ENCODE measurements at regions not wholly inside any gene's neighbourhood (a gene's known extent, or its start where the extent isn't known, plus 50 kb on each side); places are given as distances from the start of the nearest gene placed in this dataset.

DNA sequence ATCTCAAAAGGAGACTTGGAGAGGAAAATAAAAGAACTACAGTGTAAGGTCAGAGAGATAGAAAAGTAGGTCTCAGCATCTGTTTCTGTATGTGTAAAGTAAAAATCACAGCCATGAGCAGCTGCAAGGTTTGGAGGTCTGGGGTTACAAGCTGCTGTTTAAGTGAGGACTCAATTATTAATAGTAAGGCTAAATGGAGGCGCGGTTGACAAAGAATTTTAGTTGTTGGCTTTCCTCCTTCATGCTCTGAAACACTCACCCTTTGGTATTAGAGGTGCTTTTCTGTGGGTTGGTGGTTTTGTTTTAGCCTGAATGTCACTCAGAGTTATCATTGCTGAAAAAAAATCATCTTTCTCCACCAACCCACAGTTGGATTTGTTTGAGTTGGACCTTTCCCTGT lies 59.8 kb upstream of the HAO2 start:
- DNase-seq: no peak

- no peak for DNase-seq
Measured at GRCh38 chr1:119310301-119310700, 58.3 kb upstream of the HAO2 start.

GRCh38 chr1:119312500-119312899 lies 56.1 kb upstream of the HAO2 start:
- DNase-seq: no peak

DNA sequence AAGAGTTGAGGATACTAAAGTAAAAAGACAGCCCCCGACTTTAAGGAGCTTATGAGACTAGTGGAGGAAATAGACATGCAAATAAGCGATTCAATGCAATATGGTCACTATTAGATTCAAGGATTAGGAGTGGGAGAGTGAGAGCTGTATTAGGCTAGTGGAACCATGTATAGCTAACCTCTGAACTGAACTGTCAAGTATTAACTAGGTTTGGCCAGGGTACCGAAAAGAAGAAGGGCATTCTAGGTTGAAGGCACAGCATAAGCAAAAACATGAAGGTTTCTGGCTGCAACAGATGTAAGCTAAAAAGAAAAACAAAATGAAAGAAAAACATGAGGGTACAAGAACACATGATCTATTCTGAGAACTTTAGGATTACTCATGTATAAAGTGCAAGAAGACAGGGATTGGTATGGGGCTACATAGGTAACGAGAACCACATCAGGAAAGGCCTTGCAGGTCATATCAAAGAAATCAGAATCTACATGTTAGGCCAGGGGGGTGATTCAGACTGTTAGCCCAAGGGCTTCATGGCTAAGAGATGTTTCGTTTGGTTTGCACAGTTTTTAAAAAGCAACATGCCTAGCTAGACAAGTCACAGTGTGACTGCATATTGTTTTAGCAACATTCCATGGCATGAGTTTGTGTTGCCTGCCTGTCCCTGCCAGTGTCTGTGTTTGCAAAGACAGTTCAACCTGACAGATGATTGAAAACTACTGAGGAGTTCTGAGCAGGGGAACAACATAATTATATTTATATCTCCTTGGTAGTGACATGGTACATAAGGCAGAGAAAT lies 54.4 kb upstream of the HAO2 start:
- no peak for DNase-seq

DNA sequence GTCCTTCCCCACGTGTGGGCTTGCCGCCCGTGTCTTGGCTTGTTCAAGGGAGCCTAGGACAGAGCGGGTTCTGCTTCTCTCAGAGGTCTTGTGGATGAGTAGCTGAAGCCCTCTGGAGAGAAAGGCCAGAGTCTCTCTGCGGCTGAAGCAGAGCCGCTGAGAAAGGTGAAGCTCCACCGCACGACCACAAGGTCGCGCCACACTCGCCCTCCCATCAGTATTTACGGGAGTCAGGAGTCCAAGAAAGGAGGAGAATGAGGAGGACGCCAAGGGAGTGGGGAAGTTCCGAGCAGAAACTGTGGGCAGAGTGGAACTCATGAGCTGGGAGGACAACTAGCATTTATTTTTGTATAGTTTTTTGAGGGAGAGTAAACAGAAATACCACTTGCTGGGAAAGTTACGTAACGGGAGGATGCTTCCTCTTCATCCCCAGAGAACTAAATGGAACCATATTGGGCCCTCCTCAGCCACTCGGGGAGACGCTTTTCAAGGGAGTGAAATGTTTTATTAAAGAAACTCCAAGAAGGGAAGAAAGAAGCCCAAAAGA lies 51.6 kb upstream of the HAO2 start:
- no peak for DNase-seq

DNA sequence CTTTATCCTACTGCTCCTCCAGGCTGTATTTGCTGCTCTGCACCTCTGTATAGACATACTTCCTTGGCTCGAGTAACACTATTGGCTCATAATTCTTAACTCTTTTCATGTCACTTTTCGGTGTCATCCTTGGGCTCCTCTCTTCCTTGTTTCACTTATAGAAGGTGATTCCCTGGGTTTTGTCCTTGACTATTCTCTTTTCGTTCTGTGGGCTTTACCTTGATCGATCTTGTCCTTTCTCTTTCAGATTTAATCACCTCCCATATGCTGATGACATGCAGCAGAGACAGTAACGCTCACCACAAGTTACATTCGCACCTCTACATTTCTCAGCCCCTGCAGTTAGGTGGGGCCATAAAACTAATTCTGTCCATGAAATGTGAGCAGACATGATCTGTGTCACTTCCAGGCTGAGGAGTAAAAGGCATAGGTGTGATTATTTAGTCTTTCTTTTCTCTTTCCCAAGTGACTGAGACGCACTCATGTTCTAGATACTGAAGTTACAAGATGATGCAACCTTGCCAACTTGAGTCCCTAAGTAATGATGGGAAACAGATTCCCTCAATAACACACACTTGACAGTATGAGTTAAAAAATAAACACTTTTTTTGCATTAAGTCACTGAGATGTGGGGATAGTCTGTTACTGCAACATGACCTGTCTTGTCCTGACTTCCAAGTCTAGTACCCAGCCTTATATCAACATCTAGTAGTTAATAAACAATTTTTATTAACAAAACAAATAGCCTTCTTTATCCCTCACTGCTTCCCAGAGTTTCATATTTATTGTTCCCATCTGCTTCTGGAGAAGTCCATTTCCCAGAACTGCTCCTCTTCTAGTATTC lies 49.9 kb upstream of the HAO2 start:
- DNase-seq: no peak
